Gastroesophageal sphincter (tissue), 4 donors: ENCODE measurements at regions not wholly inside any gene's neighbourhood (a gene's known extent, or its start where the extent isn't known, plus 50 kb on each side); places are given as distances from the start of the nearest gene placed in this dataset.

Source experiments
- ATAC-seq: fragments of 150-250 bp; one replicate; pipeline ENCODE4 v1.9.1; 2016; ENCODE audit warnings: mild to moderate bottlenecking, moderate library complexity
- H3K27ac ChIP-seq, 4 donors: fragments of 200-600 bp; sonication (generic) in 3 of 4; 1 replicate in 3 of 4; 2 replicates in 1 of 4; pipeline ENCODE4 v1.5.1; 2016 to 2019
- H3K27me3 ChIP-seq: fragments of 200-600 bp; sonication (generic); one replicate; pipeline ENCODE4 v1.5.1; 2019
- H3K36me3 ChIP-seq, 2 donors: fragments of 200-600 bp; sonication (generic); one replicate each; pipeline ENCODE4 v1.5.1; 2019; ENCODE audit warnings: control low read depth in 1 of 2
- H3K4me1 ChIP-seq, 3 donors: fragments of 200-600 bp; sonication (generic); 1 replicate in 2 of 3; 2 replicates in 1 of 3; pipeline ENCODE4 v1.5.1; 2016 to 2019; ENCODE audit warnings: control low read depth in 2 of 3
- H3K4me3 ChIP-seq, 2 donors: fragments of 200-600 bp; sonication (generic); one replicate each; pipeline ENCODE4 v1.5.1; 2019; ENCODE audit warnings: mild to moderate bottlenecking in 1 of 2, moderate library complexity in 1 of 2
- H3K9me3 ChIP-seq, 3 donors: fragments of 200-600 bp; sonication (generic); one replicate each; pipeline ENCODE4 v1.5.1; 2017 to 2019; ENCODE audit warnings: control low read depth in 2 of 3
- CTCF ChIP-seq, 4 experiments: fragments of 200-600 bp in 2 of 4; fragments of 450-650 bp in 2 of 4; sonication (generic) in 1 of 4; IDR thresholded peaks; one replicate each; pipeline ENCODE4 v1.5.1; 2017 to 2019; ENCODE audit warnings: antibody characterized with exemption in 4 of 4, mild to moderate bottlenecking in 2 of 4, moderate library complexity in 2 of 4
- EP300 ChIP-seq: sonication (generic); formaldehyde crosslinking; IDR thresholded peaks from one replicate; pipeline ENCODE4 v1.6.1; 2017; ENCODE audit warnings: antibody characterized with exemption, mild to moderate bottlenecking
- POLR2A ChIP-seq, 2 donors: fragments of 450-650 bp; IDR thresholded peaks; one replicate each; pipeline ENCODE4 v1.6.1; 2017; ENCODE audit warnings: antibody characterized with exemption in 2 of 2, mild to moderate bottlenecking in 2 of 2, moderate library complexity in 1 of 2
- POLR2AphosphoS5 ChIP-seq: sonication (generic); formaldehyde crosslinking; IDR thresholded peaks from one replicate; pipeline ENCODE4 v1.6.1; 2017; ENCODE audit warnings: antibody characterized with exemption
- WGBS, 2 donors: methylation state at CpG; one replicate each; pipeline ENCODE4 v1.1.5; 2018; ENCODE audit warnings: low coverage in 1 of 2; 5-methylcytosine and 5-hydroxymethylcytosine counted together

DNA sequence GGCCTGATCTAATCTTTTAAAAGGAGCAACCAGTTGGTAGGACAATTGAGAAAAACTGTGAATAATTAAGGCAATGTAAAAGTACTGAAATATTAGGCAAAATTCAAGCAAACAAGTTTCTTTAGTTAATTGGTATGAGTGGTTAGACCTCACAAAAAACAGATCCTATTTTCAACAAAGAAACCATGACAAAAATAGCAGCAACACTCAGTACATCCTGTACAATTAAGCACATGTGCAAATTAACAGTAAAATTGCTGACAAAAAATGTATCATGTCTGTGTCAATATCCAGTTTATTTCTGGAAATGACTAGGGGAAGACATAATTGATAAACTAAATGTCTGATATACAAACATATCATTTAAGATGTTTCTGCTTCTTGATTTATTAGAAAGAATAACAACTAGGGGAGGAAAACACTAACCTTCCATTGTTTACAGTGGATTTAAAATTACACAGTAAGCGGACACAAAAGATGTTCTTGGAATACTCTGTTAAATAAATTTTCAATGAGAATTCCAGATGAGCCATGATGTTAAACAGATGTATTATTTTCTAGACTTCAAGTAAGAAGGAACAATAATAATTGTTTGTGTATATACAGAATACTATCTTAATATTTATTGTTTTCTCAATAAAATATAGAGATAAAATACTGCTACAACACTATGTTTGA is 638.9 kb downstream of the SPRY1 start:
- ATAC-seq: no peak
- Histone ChIP-seq H3K36me3 (no peaks in the 10 kb centered on the region), H3K4me1 (peaks cover 4 to 59% (median 11%) of the 10 kb centered on the region in 3 donors), H3K4me3 (no peak overlapping the region), H3K27me3 (no peaks in the 10 kb centered on the region), H3K27ac (peak overlapping the region; percentile 17 to 74 (median 60)), H3K9me3 (no peaks in the 10 kb centered on the region)
- TF ChIP-seq POLR2AphosphoS5: no peak
- TF ChIP-seq EP300: no peak
- TF ChIP-seq CTCF (IDR thresholded peaks at IDR 0.05): no peak
- no peak for TF ChIP-seq POLR2A (IDR thresholded peaks at IDR 0.05)
- 9 to 43% methylated on average over 1 of the region's 1 CpG for WGBS, 2 donors

DNA sequence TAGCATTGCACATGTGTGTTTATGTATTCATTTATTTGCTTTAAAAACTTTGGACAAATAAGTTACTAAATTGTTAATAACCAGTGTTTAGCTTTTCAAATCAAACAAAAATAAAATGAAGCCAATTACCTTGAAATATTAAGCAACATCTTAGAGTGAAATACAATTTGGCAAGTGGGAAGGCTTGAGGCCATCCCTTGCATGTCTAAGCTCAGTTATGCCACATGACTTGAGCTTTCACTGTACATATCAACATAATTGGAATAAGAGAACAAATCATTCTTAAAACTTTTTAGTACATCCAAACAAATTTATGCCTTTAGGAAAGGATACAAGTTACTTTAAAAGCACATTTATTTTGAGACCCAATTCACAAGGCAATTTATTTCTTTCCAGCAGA is 640.6 kb downstream of the SPRY1 start:
- no peaks in the 10 kb centered on the region for H3K9me3 ChIP-seq
- no peak for ATAC-seq
- H3K27ac ChIP-seq: peak overlapping the region in 2 of 4 donors; percentile 66 to 74

DNA sequence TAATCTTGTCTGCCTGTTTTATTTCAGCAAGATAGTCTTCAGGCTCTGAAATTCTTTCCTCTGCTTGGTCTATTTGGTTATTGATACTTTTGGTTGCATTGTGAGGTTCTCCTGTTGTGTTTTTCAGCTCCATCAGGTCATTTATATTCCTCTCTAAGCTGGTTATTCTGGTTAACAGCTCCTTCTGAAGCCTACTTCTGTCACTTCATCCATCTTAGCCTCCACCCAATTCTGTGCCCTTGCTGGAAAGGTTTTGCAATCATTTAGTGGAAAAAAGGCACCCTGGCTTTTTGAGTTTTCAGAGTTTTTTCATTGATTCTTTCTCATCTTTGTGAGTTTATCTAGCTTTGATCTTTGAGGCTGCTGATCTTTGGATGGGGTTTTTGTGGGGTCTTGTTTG is 647.7 kb downstream of the SPRY1 start:
- TF ChIP-seq EP300 (no peak), POLR2A (IDR thresholded peaks at IDR 0.05) (no peak), POLR2AphosphoS5 (no peak), CTCF (IDR thresholded peaks at IDR 0.05) (no peak)
- Histone ChIP-seq H3K27ac (no peak overlapping the region), H3K36me3 (no peaks in the 10 kb centered on the region), H3K4me1 (no peaks in the 10 kb centered on the region), H3K4me3 (no peak overlapping the region), H3K27me3 (no peaks in the 10 kb centered on the region), H3K9me3 (no peaks in the 10 kb centered on the region)
- ATAC-seq: no peak

More for the DNA sequence above, 640.6 kb downstream of the SPRY1 start:
- peaks cover under 1 to 42% (median 4%) of the 10 kb centered on the region in 3 donors for H3K4me1 ChIP-seq
- no peaks in the 10 kb centered on the region for H3K36me3 ChIP-seq
- H3K27me3 ChIP-seq: no peaks in the 10 kb centered on the region
- TF ChIP-seq EP300 (no peak), POLR2A (IDR thresholded peaks at IDR 0.05) (no peak), CTCF (IDR thresholded peaks at IDR 0.05) (no peak), POLR2AphosphoS5 (no peak)
- no peak overlapping the region for H3K4me3 ChIP-seq

DNA sequence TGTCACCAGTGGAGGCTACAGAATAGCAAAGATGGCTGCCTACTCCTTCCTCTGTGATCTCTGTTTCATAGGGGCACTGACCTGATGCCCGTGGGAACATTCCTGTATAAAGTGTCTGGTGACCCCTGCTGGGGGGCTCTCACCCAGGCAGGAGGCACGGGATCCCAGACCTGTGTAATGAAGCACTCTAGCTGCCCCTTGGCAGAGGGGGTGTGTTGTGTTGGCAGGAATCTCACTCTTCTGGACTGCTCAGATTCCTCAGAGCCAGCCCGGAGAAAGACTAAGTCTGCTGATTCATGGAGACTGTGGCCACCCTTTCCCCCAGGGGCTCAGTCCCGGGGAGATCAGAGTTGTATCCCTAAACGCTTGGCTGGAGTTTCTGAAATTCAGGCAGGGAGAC is 648.3 kb downstream of the SPRY1 start:
- 83% methylated on average over 1 of the region's 5 CpGs; no CpG with 5 or more reads in 1 of the 2 donors for WGBS, 2 donors
- no peaks in the 10 kb centered on the region for H3K27me3 ChIP-seq
- no peaks in the 10 kb centered on the region for H3K4me1 ChIP-seq
- peak in 1 of 4 experiments; percentile 8 for TF ChIP-seq CTCF (IDR thresholded peaks at IDR 0.05)
- no peak for TF ChIP-seq POLR2A (IDR thresholded peaks at IDR 0.05)
- ATAC-seq: no peak
- H3K9me3 ChIP-seq: no peaks in the 10 kb centered on the region
- H3K36me3 ChIP-seq: no peaks in the 10 kb centered on the region
- no peak overlapping the region for H3K27ac ChIP-seq
- H3K4me3 ChIP-seq: no peak overlapping the region

DNA sequence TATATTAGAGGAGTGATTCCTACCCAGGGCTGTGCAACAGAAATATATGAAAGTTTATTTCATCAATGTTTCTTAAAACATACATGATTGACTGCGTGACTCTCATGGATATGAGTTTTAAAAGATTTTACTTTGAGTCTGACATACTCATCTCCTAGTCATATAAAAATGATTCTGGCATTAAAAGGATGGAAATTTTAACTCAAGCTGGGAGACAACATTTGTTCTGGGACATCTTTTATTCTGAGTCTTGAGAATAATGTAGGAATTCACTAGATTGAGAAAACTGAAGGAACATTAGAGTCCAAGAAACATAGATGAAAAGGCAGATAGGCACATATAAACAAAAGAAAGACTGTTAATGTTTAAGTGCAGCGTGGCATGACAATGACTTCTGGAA is 649.6 kb downstream of the SPRY1 start:
- Histone ChIP-seq H3K9me3 (no peaks in the 10 kb centered on the region), H3K4me1 (no peaks in the 10 kb centered on the region), H3K4me3 (no peak overlapping the region), H3K27me3 (no peaks in the 10 kb centered on the region), H3K27ac (no peak overlapping the region), H3K36me3 (no peaks in the 10 kb centered on the region)
- TF ChIP-seq EP300 (no peak), POLR2A (IDR thresholded peaks at IDR 0.05) (no peak), CTCF (IDR thresholded peaks at IDR 0.05) (no peak), POLR2AphosphoS5 (no peak)
- WGBS, 2 donors: 84 to 97% methylated on average over 2 of the region's 2 CpGs
- ATAC-seq: no peak
